Transverse colon (tissue), 4 donors: ENCODE measurements at regions not wholly inside any gene's neighbourhood (a gene's known extent, or its start where the extent isn't known, plus 50 kb on each side); places are given as distances from the start of the nearest gene placed in this dataset.

ENCODE experiments used
- POLR2A ChIP-seq: fragments of 450-650 bp; IDR thresholded peaks from one replicate; pipeline ENCODE4 v1.6.1; 2016; ENCODE audit warnings: antibody characterized with exemption, mild to moderate bottlenecking, moderate library complexity
- POLR2AphosphoS5 ChIP-seq, 3 donors: sonication (generic); formaldehyde crosslinking; IDR thresholded peaks; one replicate each; pipeline ENCODE4 v1.6.1; 2016; ENCODE audit warnings: antibody characterized with exemption in 3 of 3
- TF ChIP-seq, protein P1 (sequence below), 5 experiments: fragments of 200-600 bp in 3 of 5; fragments of 450-650 bp in 2 of 5; sonication (generic) in 3 of 5; IDR thresholded peaks; 1 replicate in 2 of 5; 2 replicates in 3 of 5; pipeline ENCODE4 v1.5.1; 2016 to 2017; ENCODE audit warnings: antibody characterized with exemption in 5 of 5, inconsistent platforms in 3 of 5, mild to moderate bottlenecking in 2 of 5, moderate library complexity in 1 of 5

- no peak for TF ChIP-seq POLR2A
- TF ChIP-seq, protein P1, sequence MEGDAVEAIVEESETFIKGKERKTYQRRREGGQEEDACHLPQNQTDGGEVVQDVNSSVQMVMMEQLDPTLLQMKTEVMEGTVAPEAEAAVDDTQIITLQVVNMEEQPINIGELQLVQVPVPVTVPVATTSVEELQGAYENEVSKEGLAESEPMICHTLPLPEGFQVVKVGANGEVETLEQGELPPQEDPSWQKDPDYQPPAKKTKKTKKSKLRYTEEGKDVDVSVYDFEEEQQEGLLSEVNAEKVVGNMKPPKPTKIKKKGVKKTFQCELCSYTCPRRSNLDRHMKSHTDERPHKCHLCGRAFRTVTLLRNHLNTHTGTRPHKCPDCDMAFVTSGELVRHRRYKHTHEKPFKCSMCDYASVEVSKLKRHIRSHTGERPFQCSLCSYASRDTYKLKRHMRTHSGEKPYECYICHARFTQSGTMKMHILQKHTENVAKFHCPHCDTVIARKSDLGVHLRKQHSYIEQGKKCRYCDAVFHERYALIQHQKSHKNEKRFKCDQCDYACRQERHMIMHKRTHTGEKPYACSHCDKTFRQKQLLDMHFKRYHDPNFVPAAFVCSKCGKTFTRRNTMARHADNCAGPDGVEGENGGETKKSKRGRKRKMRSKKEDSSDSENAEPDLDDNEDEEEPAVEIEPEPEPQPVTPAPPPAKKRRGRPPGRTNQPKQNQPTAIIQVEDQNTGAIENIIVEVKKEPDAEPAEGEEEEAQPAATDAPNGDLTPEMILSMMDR (IDR thresholded peaks at IDR 0.05) = no peak
- no peak for TF ChIP-seq POLR2AphosphoS5 (IDR thresholded peaks at IDR 0.05)
Observed at GRCh38 chr11:119982517-119983239, 155.2 kb downstream of the TRIM29 start.
